ENCODE measurements at regions not wholly inside any gene's neighbourhood (a gene's known extent, or its start where the extent isn't known, plus 50 kb on each side); places are given as distances from the start of the nearest gene placed in this dataset.

GRCh38 chr9:14517154-14517906 is 175.9 kb downstream of the ZDHHC21 start:
- no peak for DNase-seq

- DNase-seq = no peak
Observed at GRCh38 chr9:14516656-14517055, 176.6 kb downstream of the ZDHHC21 start.

- no peak for DNase-seq
Observed at GRCh38 chr9:14515571-14516198, 177.5 kb downstream of the ZDHHC21 start.

- DNase-seq = no peak
Observed at GRCh38 chr9:14515049-14515448, 178.2 kb downstream of the ZDHHC21 start.

GRCh38 chr9:14512942-14513341 is 180.3 kb downstream of the ZDHHC21 start:
- no peak for DNase-seq

GRCh38 chr9:14511452-14511851 is 181.8 kb downstream of the ZDHHC21 start:
- DNase-seq = peak in 2 of 3 donors; percentile 1 to 22

GRCh38 chr9:14508884-14509283 is 184.3 kb downstream of the ZDHHC21 start:
- DNase-seq = no peak

- DNase-seq = no peak
Observed at GRCh38 chr9:14501366-14501765, 187.4 kb upstream of the NFIB start.

GRCh38 chr9:14500705-14501104 is 186.8 kb upstream of the NFIB start:
- DNase-seq = no peak

- no peak for DNase-seq
Observed at GRCh38 chr9:14499976-14500375, 186.0 kb upstream of the NFIB start.

- DNase-seq = no peak
Observed at GRCh38 chr9:14498824-14499223, 184.9 kb upstream of the NFIB start.

- no peak for DNase-seq
Observed at GRCh38 chr9:14497476-14497875, 183.5 kb upstream of the NFIB start.

- no peak for DNase-seq
Observed at GRCh38 chr9:14488421-14489190, 174.7 kb upstream of the NFIB start.

GRCh38 chr9:14487547-14488185 is 173.7 kb upstream of the NFIB start:
- DNase-seq = no peak

GRCh38 chr9:14485366-14485765 is 171.4 kb upstream of the NFIB start:
- no peak for DNase-seq

GRCh38 chr9:14482856-14483255 is 168.9 kb upstream of the NFIB start:
- DNase-seq = no peak

GRCh38 chr9:14480526-14480925 is 166.6 kb upstream of the NFIB start:
- no peak for DNase-seq

- DNase-seq = no peak
Observed at GRCh38 chr9:14479163-14479560, 165.2 kb upstream of the NFIB start.

GRCh38 chr9:14478175-14479162 is 164.5 kb upstream of the NFIB start:
- DNase-seq = no peak

- DNase-seq = no peak
Observed at GRCh38 chr9:14471041-14471440, 157.1 kb upstream of the NFIB start.

- DNase-seq = no peak
Observed at GRCh38 chr9:14467675-14468374, 153.9 kb upstream of the NFIB start.

Data from suppressor macrophage treated with lipopolysaccharide for 1 hour (primary cell).